Lung (tissue), 11 donors: ENCODE measurements at regions not wholly inside any gene's neighbourhood (a gene's known extent, or its start where the extent isn't known, plus 50 kb on each side); places are given as distances from the start of the nearest gene placed in this dataset.
A peak's percentile ranks its signal among the peaks of the same experiment; 100 is the strongest.

Experiments used
- ATAC-seq: fragments of 200-7000 bp; cut with Tn5 transposase; one replicate; pipeline ENCODE4 v1.9.1; 2020; ENCODE audit warnings: moderate number of reproducible peaks; ENCODE audit not compliant: insufficient read depth, low FRiP score
- DNase-seq, 3 donors: peaks; one replicate each; pipeline ENCODE4 v3.0.0-alpha.2; 2013 to 2017
- H3K27ac ChIP-seq, 2 donors: one replicate each; pipeline ENCODE4 v1.5.1; 2013; ENCODE audit warnings: mild to moderate bottlenecking in 2 of 2, moderate library complexity in 2 of 2, control low read depth in 1 of 2, inconsistent platforms in 1 of 2, low read depth in 1 of 2, low read length in 1 of 2
- H3K27me3 ChIP-seq, 3 donors: one replicate each; pipeline ENCODE4 v1.5.1; 2013; ENCODE audit warnings: low read length in 2 of 3; ENCODE audit not compliant: control insufficient read depth in 3 of 3, insufficient read depth in 3 of 3
- H3K36me3 ChIP-seq, 4 donors: one replicate each; pipeline ENCODE4 v1.5.1; 2013; ENCODE audit warnings: low read length in 4 of 4, mild to moderate bottlenecking in 1 of 4, moderate library complexity in 1 of 4; ENCODE audit not compliant: control insufficient read depth in 4 of 4, insufficient read depth in 4 of 4
- H3K4me1 ChIP-seq, 5 donors: one replicate each; pipeline ENCODE4 v1.5.1; 2013; ENCODE audit warnings: low read length in 5 of 5, mild to moderate bottlenecking in 2 of 5, moderate library complexity in 1 of 5; ENCODE audit not compliant: control insufficient read depth in 5 of 5, insufficient read depth in 5 of 5
- H3K4me3 ChIP-seq: one replicate; pipeline ENCODE4 v1.5.1; 2013; ENCODE audit warnings: mild to moderate bottlenecking, control low read depth, moderate library complexity
- H3K9ac ChIP-seq, 2 donors: one replicate each; pipeline ENCODE4 v1.5.1; 2013; ENCODE audit warnings: low read length in 2 of 2, control low read depth in 1 of 2; ENCODE audit not compliant: insufficient read depth in 1 of 2
- H3K9me3 ChIP-seq, 4 donors: one replicate each; pipeline ENCODE4 v1.5.1; 2013; ENCODE audit warnings: low read length in 3 of 4, mild to moderate bottlenecking in 1 of 4, moderate library complexity in 1 of 4; ENCODE audit not compliant: control insufficient read depth in 4 of 4, insufficient read depth in 3 of 4
- WGBS, 2 donors: extraction: QIAGEN DNeasy Blood & Tissue Kit; methylation state at CpG; one replicate each; pipeline ENCODE4 v1.1.7; 2013; 5-methylcytosine and 5-hydroxymethylcytosine counted together
- TF ChIP-seq, protein P1 (sequence below): IDR thresholded peaks from 2 replicates; pipeline ENCODE4 v1.5.1; 2012; ENCODE audit warnings: mild to moderate bottlenecking; ENCODE audit errors: control extremely low read depth, extremely low read depth
- donor health status: control.
- donor health status: control.
- donor health status: Bipolar disorder and iron deficiency.
- donor health status: healthy.
- donor health status: DM: yes; HTN: yes; CAD: no.

DNA sequence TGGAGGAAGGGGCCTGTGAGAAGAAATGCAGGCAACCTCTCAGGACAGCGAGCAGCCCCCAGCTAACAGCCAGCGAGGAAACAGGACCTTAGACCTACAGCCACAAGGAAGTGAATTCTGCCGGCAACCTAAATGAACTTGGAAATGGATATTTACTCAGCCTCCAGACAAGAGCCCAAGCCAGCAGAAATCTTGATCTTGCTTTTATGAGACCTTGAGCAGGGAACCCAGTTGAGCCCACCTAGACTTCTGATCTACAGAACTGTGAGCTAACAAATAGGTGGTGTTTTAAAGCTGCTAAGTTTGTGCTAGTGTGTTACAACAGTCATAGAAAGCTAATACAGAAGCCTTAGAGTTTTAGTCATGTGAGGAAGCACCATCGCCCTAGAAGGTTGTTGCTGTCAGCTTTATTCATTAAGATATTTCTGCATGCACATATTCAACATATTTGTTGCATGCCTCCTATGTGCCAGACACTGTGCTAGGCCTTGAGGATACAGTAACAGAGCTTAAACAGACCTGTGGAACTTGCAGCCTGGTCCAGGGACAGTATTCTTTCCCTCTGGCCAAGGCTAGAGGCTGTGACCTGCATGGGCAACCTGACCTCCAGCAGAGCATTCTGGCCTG is 50.3 kb downstream of the NALF2 start:
- H3K4me1 ChIP-seq, result peaks cover 0 to 12% (median 0%) of the 10 kb centered on the region in 5 donors
- H3K36me3 ChIP-seq, result no peaks in the 10 kb centered on the region
- no peak overlapping the region for H3K9ac ChIP-seq
- H3K27ac ChIP-seq, result no peak overlapping the region
- TF ChIP-seq, protein P1, sequence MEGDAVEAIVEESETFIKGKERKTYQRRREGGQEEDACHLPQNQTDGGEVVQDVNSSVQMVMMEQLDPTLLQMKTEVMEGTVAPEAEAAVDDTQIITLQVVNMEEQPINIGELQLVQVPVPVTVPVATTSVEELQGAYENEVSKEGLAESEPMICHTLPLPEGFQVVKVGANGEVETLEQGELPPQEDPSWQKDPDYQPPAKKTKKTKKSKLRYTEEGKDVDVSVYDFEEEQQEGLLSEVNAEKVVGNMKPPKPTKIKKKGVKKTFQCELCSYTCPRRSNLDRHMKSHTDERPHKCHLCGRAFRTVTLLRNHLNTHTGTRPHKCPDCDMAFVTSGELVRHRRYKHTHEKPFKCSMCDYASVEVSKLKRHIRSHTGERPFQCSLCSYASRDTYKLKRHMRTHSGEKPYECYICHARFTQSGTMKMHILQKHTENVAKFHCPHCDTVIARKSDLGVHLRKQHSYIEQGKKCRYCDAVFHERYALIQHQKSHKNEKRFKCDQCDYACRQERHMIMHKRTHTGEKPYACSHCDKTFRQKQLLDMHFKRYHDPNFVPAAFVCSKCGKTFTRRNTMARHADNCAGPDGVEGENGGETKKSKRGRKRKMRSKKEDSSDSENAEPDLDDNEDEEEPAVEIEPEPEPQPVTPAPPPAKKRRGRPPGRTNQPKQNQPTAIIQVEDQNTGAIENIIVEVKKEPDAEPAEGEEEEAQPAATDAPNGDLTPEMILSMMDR, result no peak
- DNase-seq (no peak), ATAC-seq (no peak)
- no peaks in the 10 kb centered on the region for H3K27me3 ChIP-seq
- no peak overlapping the region for H3K4me3 ChIP-seq
- WGBS, 2 donors, result 55 to 63% methylated on average over 4 of the region's 4 CpGs
- no peaks in the 10 kb centered on the region for H3K9me3 ChIP-seq

DNA sequence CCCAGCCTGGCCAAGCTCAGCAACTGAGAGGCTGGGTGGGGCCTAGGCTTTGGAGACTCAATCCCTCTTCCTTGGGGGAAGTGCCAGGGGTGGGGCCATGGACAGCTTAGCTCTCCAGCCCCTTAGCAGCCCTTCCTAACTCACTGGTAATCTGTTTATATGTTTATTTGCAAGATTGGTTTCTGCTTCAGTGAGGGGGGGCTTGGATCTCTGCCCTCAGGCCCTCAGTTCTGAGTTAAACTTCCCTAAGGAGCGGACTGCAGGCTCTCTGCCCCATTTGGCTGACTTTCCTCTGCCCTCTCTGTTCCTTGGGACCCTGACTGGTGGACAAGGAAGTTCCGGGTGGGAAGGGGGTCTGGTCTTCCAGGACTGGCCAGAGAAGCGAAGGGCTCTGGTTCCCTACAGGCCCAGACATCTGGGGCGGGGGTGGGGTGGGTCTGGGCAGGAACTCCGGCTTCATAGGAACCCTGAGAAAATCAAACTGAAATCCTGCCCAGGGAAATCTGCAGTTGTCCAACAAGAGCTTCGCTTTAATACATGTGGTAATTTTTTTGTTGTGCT is 51.4 kb downstream of the NALF2 start:
- H3K4me3 ChIP-seq, result no peak overlapping the region
- 60 to 90% methylated on average over 6 of the region's 6 CpGs for WGBS, 2 donors
- ATAC-seq, result no peak
- TF ChIP-seq, protein P1, result no peak
- H3K27me3 ChIP-seq, result peaks cover 0 to 4% (median 0%) of the 10 kb centered on the region in 3 donors
- no peaks in the 10 kb centered on the region for H3K36me3 ChIP-seq
- no peak overlapping the region for H3K9ac ChIP-seq
- no peaks in the 10 kb centered on the region for H3K9me3 ChIP-seq
- DNase-seq, result peak in 2 of 3 donors; percentile 49 to 63
- H3K27ac ChIP-seq, result no peak overlapping the region
- peaks cover 0 to 12% (median 0%) of the 10 kb centered on the region in 5 donors for H3K4me1 ChIP-seq

- peak in 2 of 3 donors; percentile 19 to 49 for DNase-seq
- peaks cover 0 to 4% (median 0%) of the 10 kb centered on the region in 3 donors for H3K27me3 ChIP-seq
Measured at GRCh38 chrX:69556060-69557011, 52.2 kb downstream of the NALF2 start.

More at GRCh38 chrX:69556060-69557011, 52.2 kb downstream of the NALF2 start:
- H3K4me3 ChIP-seq, result no peak overlapping the region
- WGBS, 2 donors, result 62 to 65% methylated on average over 16 of the region's 16 CpGs
- no peak overlapping the region for H3K27ac ChIP-seq
- H3K4me1 ChIP-seq, result peaks cover 0 to 12% (median 0%) of the 10 kb centered on the region in 5 donors
- ATAC-seq, result peak; percentile 61
- no peaks in the 10 kb centered on the region for H3K9me3 ChIP-seq
- TF ChIP-seq, protein P1, result no peak
- H3K9ac ChIP-seq, result no peak overlapping the region
- H3K36me3 ChIP-seq, result no peaks in the 10 kb centered on the region
